Hepatocyte (in vitro differentiated cells): ENCODE measurements at regions not wholly inside any gene's neighbourhood (a gene's known extent, or its start where the extent isn't known, plus 50 kb on each side); places are given as distances from the start of the nearest gene placed in this dataset.

Source experiments
- DNase-seq: peaks from one replicate; pipeline ENCODE4 v3.0.0-alpha.2; 2016; ENCODE audit warnings: low spot score
- H2AFZ ChIP-seq: fragments of 200-600 bp; sonication (generic); 2 replicates; pipeline ENCODE4 v1.6.0; 2016; ENCODE audit warnings: antibody characterized with exemption, mild to moderate bottlenecking
- H3K27ac ChIP-seq: fragments of 200-600 bp; sonication (generic); 2 replicates; pipeline ENCODE4 v1.5.1; 2016; ENCODE audit warnings: mild to moderate bottlenecking
- H3K27me3 ChIP-seq: fragments of 200-600 bp; sonication (generic); 2 replicates; pipeline ENCODE4 v1.6.1; 2016
- H3K36me3 ChIP-seq: fragments of 200-600 bp; sonication (generic); replicated peaks from 2 replicates; pipeline ENCODE4 v1.5.1; 2016; ENCODE audit warnings: low read depth; ENCODE audit not compliant: insufficient read depth
- H3K4me1 ChIP-seq: fragments of 200-600 bp; sonication (generic); 2 replicates; pipeline ENCODE4 v1.5.1; 2016; ENCODE audit warnings: mild to moderate bottlenecking, moderate library complexity; ENCODE audit not compliant: insufficient read depth
- H3K4me2 ChIP-seq: fragments of 200-600 bp; sonication (generic); 2 replicates; pipeline ENCODE4 v1.6.0; 2016
- H3K4me3 ChIP-seq: fragments of 200-600 bp; sonication (generic); 2 replicates; pipeline ENCODE4 v1.5.1; 2016; ENCODE audit warnings: mild to moderate bottlenecking
- H3K79me2 ChIP-seq: fragments of 200-600 bp; sonication (generic); 2 replicates; pipeline ENCODE4 v1.6.0; 2017; ENCODE audit warnings: mild to moderate bottlenecking
- H3K9me2 ChIP-seq: fragments of 200-600 bp; sonication (generic); replicated peaks from 2 replicates; pipeline ENCODE4 v1.6.0; 2017; ENCODE audit warnings: mild to moderate bottlenecking; ENCODE audit not compliant: insufficient read depth
- H3K9me3 ChIP-seq: fragments of 200-600 bp; sonication (generic); 2 replicates; pipeline ENCODE4 v1.5.1; 2016; ENCODE audit warnings: low read depth, mild to moderate bottlenecking
- H4K20me1 ChIP-seq: fragments of 200-600 bp; sonication (generic); 2 replicates; pipeline ENCODE4 v1.6.0; 2016; ENCODE audit warnings: mild to moderate bottlenecking; ENCODE audit not compliant: insufficient read depth, poor library complexity, severe bottlenecking
- EZH2 ChIP-seq: fragments of 200-600 bp; sonication (generic); IDR thresholded peaks from 2 replicates; pipeline ENCODE4 v1.6.1; 2016; ENCODE audit warnings: antibody characterized with exemption, mild to moderate bottlenecking, borderline replicate concordance
- EZH2phosphoT487 ChIP-seq: fragments of 200-600 bp; sonication (generic); IDR thresholded peaks from one replicate; pipeline ENCODE4 v1.6.1; 2018; ENCODE audit warnings: antibody characterized with exemption, mild to moderate bottlenecking, low read depth, moderate library complexity; ENCODE audit not compliant: unreplicated experiment, severe bottlenecking
- WGBS: methylation state at CpG from one replicate; pipeline ENCODE4 v1.1.6; 2016; ENCODE audit warnings: low lambda C conversion rate; ENCODE audit errors: missing lambda C conversion rate; 5-methylcytosine and 5-hydroxymethylcytosine counted together
- TF ChIP-seq, protein P1 (sequence below): fragments of 200-600 bp; sonication (generic); IDR thresholded peaks from 2 replicates; pipeline ENCODE4 v1.5.1; 2016; ENCODE audit warnings: antibody characterized with exemption, mild to moderate bottlenecking; ENCODE audit not compliant: poor library complexity

GRCh38 chr1:217369996-217370551 lies 260.8 kb downstream of the GPATCH2 start:
- H3K27ac ChIP-seq = no peak overlapping the region
- no peak for TF ChIP-seq EZH2
- TF ChIP-seq, protein P1, sequence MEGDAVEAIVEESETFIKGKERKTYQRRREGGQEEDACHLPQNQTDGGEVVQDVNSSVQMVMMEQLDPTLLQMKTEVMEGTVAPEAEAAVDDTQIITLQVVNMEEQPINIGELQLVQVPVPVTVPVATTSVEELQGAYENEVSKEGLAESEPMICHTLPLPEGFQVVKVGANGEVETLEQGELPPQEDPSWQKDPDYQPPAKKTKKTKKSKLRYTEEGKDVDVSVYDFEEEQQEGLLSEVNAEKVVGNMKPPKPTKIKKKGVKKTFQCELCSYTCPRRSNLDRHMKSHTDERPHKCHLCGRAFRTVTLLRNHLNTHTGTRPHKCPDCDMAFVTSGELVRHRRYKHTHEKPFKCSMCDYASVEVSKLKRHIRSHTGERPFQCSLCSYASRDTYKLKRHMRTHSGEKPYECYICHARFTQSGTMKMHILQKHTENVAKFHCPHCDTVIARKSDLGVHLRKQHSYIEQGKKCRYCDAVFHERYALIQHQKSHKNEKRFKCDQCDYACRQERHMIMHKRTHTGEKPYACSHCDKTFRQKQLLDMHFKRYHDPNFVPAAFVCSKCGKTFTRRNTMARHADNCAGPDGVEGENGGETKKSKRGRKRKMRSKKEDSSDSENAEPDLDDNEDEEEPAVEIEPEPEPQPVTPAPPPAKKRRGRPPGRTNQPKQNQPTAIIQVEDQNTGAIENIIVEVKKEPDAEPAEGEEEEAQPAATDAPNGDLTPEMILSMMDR = no peak
- no peak for TF ChIP-seq EZH2phosphoT487
- H3K9me2 ChIP-seq = no peaks in the 10 kb centered on the region
- no peak overlapping the region for H3K4me2 ChIP-seq
- H2AFZ ChIP-seq = no peak overlapping the region
- H3K36me3 ChIP-seq = no peaks in the 10 kb centered on the region
- no peaks in the 10 kb centered on the region for H3K79me2 ChIP-seq
- no peaks in the 10 kb centered on the region for H3K4me1 ChIP-seq
- no peaks in the 10 kb centered on the region for H4K20me1 ChIP-seq
- H3K4me3 ChIP-seq = no peak overlapping the region
- DNase-seq = no peak
- WGBS = 74% methylated on average over 9 of the region's 9 CpGs
- H3K27me3 ChIP-seq = no peaks in the 10 kb centered on the region
- H3K9me3 ChIP-seq = no peaks in the 10 kb centered on the region

- no peak overlapping the region for H3K4me2 ChIP-seq
- peak overlapping the region; percentile 8 for H2AFZ ChIP-seq
- whole genome bisulfite sequencing = 25% methylated on average over 8 of the region's 8 CpGs
Measured at GRCh38 chr1:217369271-217369981, 261.5 kb downstream of the GPATCH2 start.

DNA sequence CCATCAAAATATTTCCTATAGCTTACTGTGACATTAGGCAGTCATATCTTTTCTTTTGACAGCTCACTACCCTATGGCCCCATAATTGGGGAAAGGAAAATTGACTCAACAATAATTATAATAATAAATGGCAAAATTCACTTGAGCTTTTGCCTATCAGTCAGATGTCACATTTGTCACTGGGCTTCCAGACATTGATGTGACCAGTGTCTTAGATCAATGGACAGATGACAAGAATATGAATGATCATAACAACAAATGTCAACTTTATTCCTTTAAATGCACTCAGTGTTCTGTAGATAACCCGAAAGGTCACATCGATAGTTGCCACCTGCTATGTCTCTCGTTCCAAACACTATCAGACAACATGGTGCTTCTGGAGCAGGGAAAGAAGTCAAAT lies 266.7 kb downstream of the GPATCH2 start:
- Histone ChIP-seq H2AFZ (no peak overlapping the region), H3K9me3 (no peaks in the 10 kb centered on the region), H3K79me2 (no peaks in the 10 kb centered on the region), H4K20me1 (no peaks in the 10 kb centered on the region), H3K4me2 (no peak overlapping the region), H3K27me3 (no peaks in the 10 kb centered on the region), H3K27ac (no peak overlapping the region), H3K4me3 (no peak overlapping the region), H3K9me2 (no peaks in the 10 kb centered on the region), H3K36me3 (no peaks in the 10 kb centered on the region), H3K4me1 (no peaks in the 10 kb centered on the region)
- WGBS = 84% methylated on average over 3 of the region's 3 CpGs
- no peak for TF ChIP-seq EZH2phosphoT487
- TF ChIP-seq EZH2 = no peak
- TF ChIP-seq, protein P1 = no peak
- DNase-seq = no peak

More at GRCh38 chr1:217369271-217369981, 261.5 kb downstream of the GPATCH2 start:
- H3K4me1 ChIP-seq = no peaks in the 10 kb centered on the region
- no peaks in the 10 kb centered on the region for H4K20me1 ChIP-seq
- no peak overlapping the region for H3K27ac ChIP-seq
- H3K9me3 ChIP-seq = no peaks in the 10 kb centered on the region
- no peak for DNase-seq
- no peaks in the 10 kb centered on the region for H3K27me3 ChIP-seq
- TF ChIP-seq EZH2phosphoT487 (no peak), EZH2 (no peak)
- TF ChIP-seq, protein P1 = no peak
- H3K36me3 ChIP-seq = no peaks in the 10 kb centered on the region
- no peak overlapping the region for H3K4me3 ChIP-seq
- H3K9me2 ChIP-seq = no peaks in the 10 kb centered on the region
- H3K79me2 ChIP-seq = no peaks in the 10 kb centered on the region
